Large intestine (tissue), 3 donors: ENCODE measurements at regions not wholly inside any gene's neighbourhood (a gene's known extent, or its start where the extent isn't known, plus 50 kb on each side); places are given as distances from the start of the nearest gene placed in this dataset.
"Not testable (repeated sequence)": the region's sequence is repeated elsewhere in the genome, so short reads cannot be mapped to it uniquely, and the experiment has no call there.

Source experiments
- DNase-seq, 2 donors: peaks; one replicate each; pipeline versions ENCODE4 v3.0.0 to v3.0.0-alpha.2; 2013
- H3K27ac ChIP-seq: one replicate; pipeline ENCODE4 v1.5.1; 2013; ENCODE audit warnings: low read length
- H3K27me3 ChIP-seq: 2 replicates; pipeline ENCODE4 v1.6.1; 2013; ENCODE audit warnings: low read length; ENCODE audit not compliant: control insufficient read depth, insufficient read depth
- H3K36me3 ChIP-seq: 2 replicates; pipeline ENCODE4 v1.6.1; 2013; ENCODE audit warnings: low read length; ENCODE audit not compliant: control insufficient read depth, insufficient read depth
- H3K4me1 ChIP-seq: one replicate; pipeline ENCODE4 v1.6.1; 2013; ENCODE audit warnings: low read length; ENCODE audit not compliant: control insufficient read depth, insufficient read depth
- H3K4me3 ChIP-seq: one replicate; pipeline ENCODE4 v1.5.1; 2013; ENCODE audit warnings: low read length
- H3K9me3 ChIP-seq: one replicate; pipeline ENCODE4 v1.6.1; 2013; ENCODE audit warnings: mild to moderate bottlenecking, low read depth, low read length, moderate library complexity; ENCODE audit not compliant: control insufficient read depth
- WGBS: methylation state at CpG from one replicate; pipeline ENCODE4 v1.1.5; 2013; ENCODE audit warnings: low lambda C conversion rate; ENCODE audit not compliant: insufficient coverage; 5-methylcytosine and 5-hydroxymethylcytosine counted together

GRCh38 chr5:33203931-33204330 is 236.8 kb upstream of the TARS1 start:
- H3K4me1 ChIP-seq: no peaks in the 10 kb centered on the region
- no peaks in the 10 kb centered on the region for H3K9me3 ChIP-seq
- no peak for DNase-seq
- H3K36me3 ChIP-seq: no peaks in the 10 kb centered on the region
- no peaks in the 10 kb centered on the region for H3K27me3 ChIP-seq
- no peak overlapping the region for H3K4me3 ChIP-seq
- WGBS: no CpG with 5 or more reads among the region's 1 CpG
- no peak overlapping the region for H3K27ac ChIP-seq

GRCh38 chr5:33205079-33205478 is 235.7 kb upstream of the TARS1 start:
- no CpG with 5 or more reads among the region's 3 CpGs for WGBS
- Histone ChIP-seq H3K4me3 (no peak overlapping the region), H3K9me3 (no peaks in the 10 kb centered on the region), H3K36me3 (no peaks in the 10 kb centered on the region), H3K27ac (no peak overlapping the region), H3K27me3 (no peaks in the 10 kb centered on the region), H3K4me1 (no peaks in the 10 kb centered on the region)
- DNase-seq: no peak

GRCh38 chr5:33205727-33206410 is 234.9 kb upstream of the TARS1 start:
- Histone ChIP-seq H3K4me1 (no peaks in the 10 kb centered on the region), H3K4me3 (no peak overlapping the region), H3K27me3 (no peaks in the 10 kb centered on the region), H3K9me3 (no peaks in the 10 kb centered on the region), H3K27ac (no peak overlapping the region), H3K36me3 (no peaks in the 10 kb centered on the region)
- WGBS: 100% methylated on average over 1 of the region's 1 CpG
- no peak for DNase-seq

GRCh38 chr5:33206962-33207506 is 233.7 kb upstream of the TARS1 start:
- no peak for DNase-seq
- no peak overlapping the region for H3K4me3 ChIP-seq
- H3K4me1 ChIP-seq: no peaks in the 10 kb centered on the region
- H3K9me3 ChIP-seq: no peaks in the 10 kb centered on the region
- no peaks in the 10 kb centered on the region for H3K27me3 ChIP-seq
- WGBS: no CpG with 5 or more reads among the region's 3 CpGs
- no peak overlapping the region for H3K27ac ChIP-seq
- H3K36me3 ChIP-seq: no peaks in the 10 kb centered on the region

- WGBS: 80% methylated on average over 1 of the region's 9 CpGs
- H3K27ac ChIP-seq: no peak overlapping the region
- H3K36me3 ChIP-seq: no peaks in the 10 kb centered on the region
- no peaks in the 10 kb centered on the region for H3K4me1 ChIP-seq
- no peak overlapping the region for H3K4me3 ChIP-seq
- no peak for DNase-seq
- H3K27me3 ChIP-seq: no peaks in the 10 kb centered on the region
- H3K9me3 ChIP-seq: no peaks in the 10 kb centered on the region
These were observed 231.5 kb upstream of the TARS1 start for GRCh38 chr5:33209252-33209651.

GRCh38 chr5:33210221-33210620 is 230.5 kb upstream of the TARS1 start:
- not testable (repeated sequence) for H3K9me3 ChIP-seq, H3K36me3 ChIP-seq, H3K27me3 ChIP-seq, H3K4me1 ChIP-seq, DNase-seq, H3K4me3 ChIP-seq, H3K27ac ChIP-seq

GRCh38 chr5:33210978-33211377 is 229.8 kb upstream of the TARS1 start:
- no peak overlapping the region for H3K27ac ChIP-seq
- H3K36me3 ChIP-seq: no peaks in the 10 kb centered on the region
- 86% methylated on average over 1 of the region's 5 CpGs for WGBS
- H3K4me3 ChIP-seq: no peak overlapping the region
- no peaks in the 10 kb centered on the region for H3K4me1 ChIP-seq
- H3K27me3 ChIP-seq: no peaks in the 10 kb centered on the region
- no peaks in the 10 kb centered on the region for H3K9me3 ChIP-seq
- no peak for DNase-seq

- no peaks in the 10 kb centered on the region for H3K4me1 ChIP-seq
- no peak overlapping the region for H3K4me3 ChIP-seq
- no peak overlapping the region for H3K27ac ChIP-seq
- H3K9me3 ChIP-seq: no peaks in the 10 kb centered on the region
- WGBS: no CpG with 5 or more reads among the region's 1 CpG
- no peaks in the 10 kb centered on the region for H3K27me3 ChIP-seq
- no peak for DNase-seq
- no peaks in the 10 kb centered on the region for H3K36me3 ChIP-seq
These were observed 228.3 kb upstream of the TARS1 start for GRCh38 chr5:33212439-33212838.

- no peaks in the 10 kb centered on the region for H3K4me1 ChIP-seq
- no peak for DNase-seq
- H3K27ac ChIP-seq: no peak overlapping the region
- 40% methylated on average over 1 of the region's 2 CpGs for WGBS
- H3K36me3 ChIP-seq: no peaks in the 10 kb centered on the region
- H3K27me3 ChIP-seq: no peaks in the 10 kb centered on the region
- no peak overlapping the region for H3K4me3 ChIP-seq
- H3K9me3 ChIP-seq: no peaks in the 10 kb centered on the region
These were observed 227.9 kb upstream of the TARS1 start for GRCh38 chr5:33212900-33213299.

- no peak overlapping the region for H3K4me3 ChIP-seq
- H3K36me3 ChIP-seq: no peaks in the 10 kb centered on the region
- no peaks in the 10 kb centered on the region for H3K9me3 ChIP-seq
- 81% methylated on average over 3 of the region's 3 CpGs for WGBS
- H3K27ac ChIP-seq: no peak overlapping the region
- DNase-seq: no peak
- no peaks in the 10 kb centered on the region for H3K27me3 ChIP-seq
- H3K4me1 ChIP-seq: no peaks in the 10 kb centered on the region
These were observed 217.0 kb upstream of the TARS1 start for GRCh38 chr5:33223563-33224284.
